ENCODE measurements at regions not wholly inside any gene's neighbourhood (a gene's known extent, or its start where the extent isn't known, plus 50 kb on each side); places are given as distances from the start of the nearest gene placed in this dataset.

DNA sequence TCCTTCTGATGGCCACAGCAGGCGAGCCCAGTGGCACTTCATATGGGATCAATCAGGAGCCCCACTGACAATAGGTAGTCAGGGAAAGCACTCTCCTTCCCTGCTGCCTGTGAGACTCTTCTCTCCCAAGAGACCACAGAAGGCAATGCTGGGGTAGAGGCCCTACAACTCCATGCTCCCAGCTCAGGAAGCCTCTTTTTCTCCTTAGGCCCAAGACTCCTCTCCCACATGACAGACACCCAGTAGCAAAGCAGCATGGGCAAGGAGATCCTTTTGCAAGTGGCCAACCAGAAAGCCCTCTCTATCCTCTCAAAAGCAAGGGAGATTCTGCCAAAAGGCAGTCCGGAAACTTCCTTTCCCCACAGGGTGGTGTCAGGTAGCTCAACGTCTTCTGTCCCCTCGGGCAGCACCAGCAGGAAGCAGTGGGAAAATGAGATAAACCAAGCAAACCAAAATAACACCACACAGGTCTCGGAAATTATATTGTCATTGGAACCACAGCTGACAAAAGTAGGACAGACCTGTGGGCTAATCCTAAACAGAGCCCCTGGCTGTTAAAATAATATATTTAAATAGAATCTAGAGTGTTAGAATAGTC, 172.7 kb upstream of the GDF10 start:
- no peaks in the 10 kb centered on the region for H3K27me3 ChIP-seq (replicated peaks)
- no peak for DNase-seq
- in situ Hi-C loops (cut with HindIII; ENCODE audit: low pct_ligation_motif_present, low sequenced_read_pairs): no loop called here
- H3K4me3 ChIP-seq (ENCODE audit: low read depth, low read length): no peak overlapping the region
- no peak overlapping the region for H3K27ac ChIP-seq
- TF ChIP-seq, protein P1, sequence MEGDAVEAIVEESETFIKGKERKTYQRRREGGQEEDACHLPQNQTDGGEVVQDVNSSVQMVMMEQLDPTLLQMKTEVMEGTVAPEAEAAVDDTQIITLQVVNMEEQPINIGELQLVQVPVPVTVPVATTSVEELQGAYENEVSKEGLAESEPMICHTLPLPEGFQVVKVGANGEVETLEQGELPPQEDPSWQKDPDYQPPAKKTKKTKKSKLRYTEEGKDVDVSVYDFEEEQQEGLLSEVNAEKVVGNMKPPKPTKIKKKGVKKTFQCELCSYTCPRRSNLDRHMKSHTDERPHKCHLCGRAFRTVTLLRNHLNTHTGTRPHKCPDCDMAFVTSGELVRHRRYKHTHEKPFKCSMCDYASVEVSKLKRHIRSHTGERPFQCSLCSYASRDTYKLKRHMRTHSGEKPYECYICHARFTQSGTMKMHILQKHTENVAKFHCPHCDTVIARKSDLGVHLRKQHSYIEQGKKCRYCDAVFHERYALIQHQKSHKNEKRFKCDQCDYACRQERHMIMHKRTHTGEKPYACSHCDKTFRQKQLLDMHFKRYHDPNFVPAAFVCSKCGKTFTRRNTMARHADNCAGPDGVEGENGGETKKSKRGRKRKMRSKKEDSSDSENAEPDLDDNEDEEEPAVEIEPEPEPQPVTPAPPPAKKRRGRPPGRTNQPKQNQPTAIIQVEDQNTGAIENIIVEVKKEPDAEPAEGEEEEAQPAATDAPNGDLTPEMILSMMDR (IDR thresholded peaks at IDR 0.05; ENCODE audit: low read depth, low read length, missing control alignments): no peak
- no peaks in the 10 kb centered on the region for H3K36me3 ChIP-seq (replicated peaks)

DNA sequence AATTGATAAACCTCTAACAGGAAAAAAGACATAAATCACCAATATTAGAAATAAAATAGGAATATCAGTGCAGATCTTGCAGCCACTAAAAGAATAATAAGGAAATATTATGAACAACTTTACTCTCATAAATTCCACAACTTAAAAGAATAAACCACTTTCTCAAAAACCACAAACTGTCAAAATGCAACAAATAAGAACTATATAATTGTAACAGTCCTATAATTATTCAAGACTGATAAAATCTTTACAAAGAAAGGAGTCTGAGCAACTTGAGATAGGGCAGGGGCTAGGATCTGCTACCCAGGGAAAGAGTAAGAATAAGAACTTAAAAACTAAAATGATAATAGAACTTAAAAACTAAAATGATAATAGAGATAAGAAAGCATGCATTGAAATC, 169.5 kb upstream of the GDF10 start:
- TF ChIP-seq, protein P1 (IDR thresholded peaks at IDR 0.05; ENCODE audit: low read depth, low read length, missing control alignments): no peak
- DNase-seq: no peak
- Histone ChIP-seq H3K4me3 (ENCODE audit: low read depth, low read length) (no peak overlapping the region), H3K27ac (no peak overlapping the region), H3K36me3 (replicated peaks) (no peaks in the 10 kb centered on the region), H3K27me3 (replicated peaks) (no peaks in the 10 kb centered on the region)
- in situ Hi-C loops (cut with HindIII; ENCODE audit: low pct_ligation_motif_present, low sequenced_read_pairs): no loop called here

DNA sequence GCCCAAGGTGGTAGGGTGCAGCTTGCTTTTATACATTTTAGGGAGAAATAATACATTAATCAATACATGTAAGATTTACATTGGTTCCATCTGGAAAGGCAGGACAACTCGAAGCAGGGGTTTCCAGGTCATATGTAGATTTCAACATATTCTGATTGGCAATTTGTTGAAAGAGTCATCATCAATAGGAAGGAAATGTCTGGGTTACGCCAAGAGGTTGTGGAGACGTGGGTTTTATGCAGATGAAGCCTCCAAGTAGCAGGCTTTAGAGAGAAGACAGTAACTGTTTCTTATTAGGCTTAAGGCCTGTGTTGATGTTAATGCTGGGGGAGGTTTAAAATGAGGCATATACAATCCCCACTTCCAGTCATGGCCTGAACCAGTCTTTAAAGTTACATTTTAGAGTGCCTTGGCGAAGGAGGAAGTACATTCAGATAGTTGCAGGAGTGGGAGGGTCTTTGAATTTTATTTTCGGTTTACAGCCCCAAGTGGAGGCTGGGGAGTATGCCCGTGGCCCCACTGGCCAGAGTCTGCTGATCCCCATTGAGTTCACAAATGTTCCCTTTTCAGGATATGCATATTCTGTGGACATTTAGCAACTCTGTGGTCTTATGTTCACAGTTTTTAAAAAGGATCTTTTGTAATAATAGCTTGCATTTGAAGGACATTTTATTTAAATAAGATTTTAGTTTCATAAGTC, 166.0 kb upstream of the GDF10 start:
- no peak for DNase-seq
- in situ Hi-C loops (cut with HindIII; ENCODE audit: low pct_ligation_motif_present, low sequenced_read_pairs): no loop called here

DNA sequence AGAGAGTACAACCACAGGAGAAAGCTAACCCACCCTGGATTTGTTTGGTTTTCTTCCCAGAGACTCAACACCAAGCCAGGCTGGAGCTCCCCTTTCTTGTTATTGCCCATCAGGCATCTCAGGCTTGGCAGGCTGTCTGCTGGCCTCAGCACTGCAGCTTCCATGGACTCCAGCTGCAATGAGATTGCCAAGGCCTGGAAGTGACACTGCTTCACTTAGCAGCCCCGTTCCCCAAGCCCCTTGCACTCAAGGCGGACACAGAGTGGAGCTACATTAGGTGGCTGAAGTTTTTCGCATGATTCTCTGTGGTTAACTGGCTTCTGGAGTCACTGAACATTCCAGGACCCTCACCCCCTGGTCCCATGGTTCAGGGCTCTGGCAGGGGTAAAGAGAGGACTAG, 163.1 kb upstream of the GDF10 start:
- TF ChIP-seq, protein P1 (IDR thresholded peaks at IDR 0.05; ENCODE audit: low read depth, low read length, missing control alignments): no peak
- H3K4me3 ChIP-seq (ENCODE audit: low read depth, low read length): no peak overlapping the region
- in situ Hi-C loops (cut with HindIII; ENCODE audit: low pct_ligation_motif_present, low sequenced_read_pairs): no loop called here
- H3K36me3 ChIP-seq (replicated peaks): no peaks in the 10 kb centered on the region
- H3K27ac ChIP-seq: peak overlapping the region; percentile 94
- no peak for DNase-seq
- no peaks in the 10 kb centered on the region for H3K27me3 ChIP-seq (replicated peaks)

More for the DNA sequence above, 166.0 kb upstream of the GDF10 start:
- Histone ChIP-seq H3K4me3 (ENCODE audit: low read depth, low read length) (no peak overlapping the region), H3K27me3 (replicated peaks) (no peaks in the 10 kb centered on the region), H3K36me3 (replicated peaks) (no peaks in the 10 kb centered on the region), H3K27ac (no peak overlapping the region)
- TF ChIP-seq, protein P1 (IDR thresholded peaks at IDR 0.05; ENCODE audit: low read depth, low read length, missing control alignments): no peak

DNA sequence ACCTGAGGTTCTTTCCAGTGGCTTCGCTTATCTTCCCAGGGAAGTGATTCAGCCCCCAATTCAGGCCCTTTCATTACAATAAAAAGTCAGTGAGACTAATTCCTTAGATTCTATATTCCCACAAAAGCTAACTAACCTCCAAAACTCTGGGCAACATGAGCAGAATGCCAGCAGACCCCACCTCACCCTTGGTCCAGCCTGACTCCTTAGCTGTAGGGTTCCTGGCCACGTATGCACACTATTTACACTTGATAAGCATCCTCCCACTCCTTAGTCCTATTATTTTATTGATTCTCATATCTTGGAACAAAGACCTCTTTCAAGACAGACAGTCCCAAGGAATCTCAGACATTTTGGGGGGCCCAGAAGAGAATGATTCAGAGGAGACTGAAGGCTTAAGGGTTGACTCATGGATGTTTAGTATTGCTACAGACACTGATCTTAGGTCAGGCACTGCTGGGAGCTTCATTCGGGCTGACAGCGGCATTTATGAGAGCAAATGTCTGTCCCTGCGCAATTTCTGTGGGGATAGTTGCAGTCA, 162.6 kb upstream of the GDF10 start:
- DNase-seq: peak; percentile 96
- H3K36me3 ChIP-seq (replicated peaks): no peaks in the 10 kb centered on the region
- in situ Hi-C loops (cut with HindIII; ENCODE audit: low pct_ligation_motif_present, low sequenced_read_pairs): no loop called here
- peak overlapping the region; percentile 94 for H3K27ac ChIP-seq
- no peaks in the 10 kb centered on the region for H3K27me3 ChIP-seq (replicated peaks)
- TF ChIP-seq, protein P1 (IDR thresholded peaks at IDR 0.05; ENCODE audit: low read depth, low read length, missing control alignments): no peak
- H3K4me3 ChIP-seq (ENCODE audit: low read depth, low read length): peak overlapping the region; percentile 55

Measured in brain microvascular endothelial cell (primary cell).